ENCODE measurements at regions not wholly inside any gene's neighbourhood (a gene's known extent, or its start where the extent isn't known, plus 50 kb on each side); places are given as distances from the start of the nearest gene placed in this dataset.
"Not testable (repeated sequence)": the region's sequence is repeated elsewhere in the genome, so short reads cannot be mapped to it uniquely, and the experiment has no call there.

- DNase-seq (ENCODE audit: low spot score), result not testable (repeated sequence)
Observed at GRCh38 chr2:66243809-66244208, 191.1 kb upstream of the MEIS1 start.

- not testable (repeated sequence) for DNase-seq (ENCODE audit: low spot score)
Observed at GRCh38 chr2:66242888-66243287, 192.0 kb upstream of the MEIS1 start.

GRCh38 chr2:66242099-66242789 lies 192.7 kb upstream of the MEIS1 start:
- DNase-seq (ENCODE audit: low spot score), result no peak

- DNase-seq (ENCODE audit: low spot score), result no peak
Observed at GRCh38 chr2:66240286-66240685, 194.6 kb upstream of the MEIS1 start.

GRCh38 chr2:66239655-66240054 lies 195.3 kb upstream of the MEIS1 start:
- no peak for DNase-seq (ENCODE audit: low spot score)

GRCh38 chr2:66237803-66238379 lies 197.0 kb upstream of the MEIS1 start:
- DNase-seq (ENCODE audit: low spot score), result no peak

- no peak for DNase-seq (ENCODE audit: low spot score)
Observed at GRCh38 chr2:66236816-66237802, 197.8 kb upstream of the MEIS1 start.

- no peak for DNase-seq (ENCODE audit: low spot score)
Observed at GRCh38 chr2:66236067-66236685, 198.7 kb upstream of the MEIS1 start.

- no peak for DNase-seq (ENCODE audit: low spot score)
Observed at GRCh38 chr2:66235428-66235827, 199.5 kb upstream of the MEIS1 start.

- peak; percentile 19 for DNase-seq (ENCODE audit: low spot score)
Observed at GRCh38 chr2:66233981-66234380, 200.9 kb upstream of the MEIS1 start.

GRCh38 chr2:66228128-66228547 lies 206.8 kb upstream of the MEIS1 start:
- DNase-seq (ENCODE audit: low spot score), result no peak

- DNase-seq (ENCODE audit: low spot score), result no peak
Observed at GRCh38 chr2:66217039-66217585, 217.8 kb upstream of the MEIS1 start.

- DNase-seq (ENCODE audit: low spot score), result no peak
Observed at GRCh38 chr2:66212749-66213148, 222.2 kb upstream of the MEIS1 start.

GRCh38 chr2:66202586-66202985 lies 232.3 kb upstream of the MEIS1 start:
- DNase-seq (ENCODE audit: low spot score), result no peak

- no peak for DNase-seq (ENCODE audit: low spot score)
Observed at GRCh38 chr2:66201242-66201641, 233.7 kb upstream of the MEIS1 start.

- DNase-seq (ENCODE audit: low spot score), result no peak
Observed at GRCh38 chr2:66198873-66199272, 236.1 kb upstream of the MEIS1 start.

- DNase-seq (ENCODE audit: low spot score), result no peak
Observed at GRCh38 chr2:66192888-66193287, 242.0 kb upstream of the MEIS1 start.

GRCh38 chr2:66191311-66191710 lies 243.6 kb upstream of the MEIS1 start:
- no peak for DNase-seq (ENCODE audit: low spot score)

GRCh38 chr2:66189553-66189952 lies 245.4 kb upstream of the MEIS1 start:
- DNase-seq (ENCODE audit: low spot score), result no peak

GRCh38 chr2:66186537-66186936 lies 248.4 kb upstream of the MEIS1 start:
- no peak for DNase-seq (ENCODE audit: low spot score)

- no peak for DNase-seq (ENCODE audit: low spot score)
Observed at GRCh38 chr2:66185497-66186054, 249.3 kb upstream of the MEIS1 start.
